HS-27A (cell line): ENCODE measurements at regions not wholly inside any gene's neighbourhood (a gene's known extent, or its start where the extent isn't known, plus 50 kb on each side); places are given as distances from the start of the nearest gene placed in this dataset.

ENCODE experiments used
- DNase-seq: peaks from one replicate; pipeline ENCODE4 v3.0.0-alpha.2; 2012; ENCODE audit warnings: low read depth, missing footprints

DNA sequence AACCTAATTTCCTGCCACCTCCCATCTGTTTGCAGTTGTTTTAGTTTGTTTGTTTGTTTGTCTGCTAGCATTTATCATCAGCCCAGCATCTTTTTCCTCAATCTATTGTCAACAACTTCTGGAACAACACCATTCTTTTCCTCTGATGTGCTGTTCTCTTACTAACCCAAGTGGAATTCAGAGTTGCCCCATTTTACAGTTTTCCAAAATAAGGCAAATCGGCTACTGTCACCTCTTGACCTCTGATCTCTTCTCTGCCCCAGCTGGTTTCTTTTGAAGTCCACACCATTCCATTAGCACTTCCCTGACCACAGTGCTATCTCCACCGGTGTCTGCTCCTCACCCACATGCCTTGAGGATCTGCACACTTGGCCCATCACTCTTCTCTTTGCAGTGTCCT lies 102.4 kb downstream of the EFNB2 start:
- DNase-seq, result no peak

DNA sequence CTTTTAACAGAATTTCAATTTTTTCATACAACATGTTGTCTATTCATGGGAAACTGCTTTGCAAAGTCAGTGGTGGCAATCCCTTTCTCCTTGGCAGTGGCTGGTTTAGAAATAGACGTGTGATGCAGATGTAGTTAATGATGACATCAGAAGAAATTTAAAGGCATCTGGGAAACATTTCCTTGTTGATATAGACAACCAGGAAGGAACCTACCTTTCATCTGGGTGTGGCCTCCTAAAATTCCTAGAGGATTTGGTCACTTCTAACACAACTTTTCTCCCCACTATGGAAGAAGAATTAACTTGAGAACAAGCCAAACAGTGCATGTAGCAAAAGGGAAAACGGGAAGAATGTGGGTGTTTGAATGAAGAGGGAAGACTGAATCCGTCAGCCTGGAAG lies 102.8 kb downstream of the EFNB2 start:
- no peak for DNase-seq

DNA sequence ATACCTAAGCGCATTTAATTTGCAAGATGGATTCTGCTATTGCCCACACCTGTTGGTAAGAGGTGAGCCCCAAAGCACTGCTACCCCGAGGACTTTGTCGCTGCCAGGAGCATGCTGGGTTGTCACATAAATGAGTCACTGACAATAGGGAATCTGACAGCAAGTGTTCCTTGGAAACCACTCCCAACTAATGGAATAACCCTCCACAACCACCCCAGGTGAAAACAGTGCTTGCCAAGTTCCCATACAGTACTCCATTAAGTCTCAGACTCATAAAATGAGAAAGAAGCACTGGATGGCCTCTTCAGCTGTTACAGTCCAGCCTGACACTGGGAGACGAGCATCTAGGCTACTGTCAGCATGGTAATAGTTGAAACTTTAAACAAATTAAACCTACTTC lies 108.6 kb downstream of the EFNB2 start:
- no peak for DNase-seq

DNA sequence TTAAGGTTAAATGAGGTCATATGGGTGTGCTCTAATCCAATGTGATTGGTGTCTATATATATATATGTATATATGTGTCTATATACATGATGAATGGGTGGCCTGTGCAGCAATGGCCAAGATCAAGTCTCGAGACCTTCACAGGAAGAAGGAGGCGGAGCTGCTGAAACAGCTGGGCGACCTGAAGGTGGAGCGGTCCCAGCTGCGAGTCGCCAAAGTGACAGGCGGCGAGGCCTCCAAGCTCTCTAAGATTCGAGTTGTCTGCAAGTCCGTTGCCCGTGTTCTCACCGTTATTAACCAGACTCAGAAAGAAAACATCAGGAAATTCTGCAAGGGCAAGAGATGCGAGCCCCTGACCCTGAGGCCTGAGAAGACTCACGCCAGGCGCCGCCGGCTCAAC lies 109.8 kb downstream of the EFNB2 start:
- DNase-seq, result no peak

DNA sequence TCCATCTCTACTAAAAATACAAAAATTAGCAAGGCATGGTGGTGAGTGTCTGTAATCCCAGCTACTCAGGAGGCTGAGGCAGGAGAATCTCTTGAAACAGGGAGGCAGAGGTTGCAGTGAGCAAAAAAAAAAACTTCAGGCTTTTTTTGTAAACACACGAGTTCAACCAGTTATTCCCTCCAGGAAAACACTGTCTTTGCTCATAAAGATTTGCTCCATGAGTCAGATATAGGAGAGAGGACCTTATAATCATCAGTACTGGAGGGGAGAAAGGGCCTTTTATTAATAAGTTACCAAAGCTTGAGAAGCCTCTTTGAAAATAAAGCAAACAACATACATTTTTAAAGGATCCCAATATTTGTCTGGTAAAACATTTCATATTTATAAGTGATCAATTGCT lies 110.7 kb downstream of the EFNB2 start:
- no peak for DNase-seq

DNA sequence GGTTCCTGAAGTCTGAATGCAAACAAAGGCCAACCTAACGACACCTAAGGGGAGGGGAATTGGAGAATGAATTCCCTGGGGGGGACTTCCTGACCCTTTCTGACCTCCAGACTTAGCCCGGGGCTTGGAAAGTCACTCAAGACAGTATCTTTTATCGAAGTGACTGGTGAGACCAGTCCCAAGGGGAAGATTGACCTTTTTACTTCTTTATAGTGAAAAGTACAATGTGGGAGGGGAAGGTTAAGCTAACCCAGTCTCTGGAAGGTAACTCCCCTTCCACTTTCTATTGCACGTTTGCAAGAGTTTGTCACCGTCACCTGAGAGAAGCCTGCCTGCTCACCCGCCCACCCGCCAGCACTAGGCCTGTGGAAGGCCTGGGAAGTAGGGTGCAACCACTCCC lies 111.9 kb downstream of the EFNB2 start:
- DNase-seq, result no peak

DNA sequence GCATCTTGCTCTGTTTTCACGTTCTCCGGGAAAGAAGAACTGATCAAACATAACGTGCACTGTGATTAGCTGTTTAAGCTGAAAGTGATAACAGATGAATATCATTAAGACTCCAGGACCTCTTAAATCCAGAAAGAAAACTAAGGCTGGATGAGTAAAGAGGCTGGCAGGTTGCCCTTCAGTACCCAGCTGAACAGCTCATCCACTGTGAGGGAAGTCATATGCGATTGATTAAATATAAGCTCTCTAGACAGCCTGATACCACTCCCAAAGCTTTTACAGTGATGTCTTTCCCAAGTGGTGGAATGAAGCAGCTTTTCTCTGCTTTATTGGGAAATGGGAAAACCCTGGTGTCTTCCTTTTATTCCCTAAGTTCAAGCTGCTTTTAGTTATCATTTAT lies 116.9 kb downstream of the EFNB2 start:
- DNase-seq, result no peak

DNA sequence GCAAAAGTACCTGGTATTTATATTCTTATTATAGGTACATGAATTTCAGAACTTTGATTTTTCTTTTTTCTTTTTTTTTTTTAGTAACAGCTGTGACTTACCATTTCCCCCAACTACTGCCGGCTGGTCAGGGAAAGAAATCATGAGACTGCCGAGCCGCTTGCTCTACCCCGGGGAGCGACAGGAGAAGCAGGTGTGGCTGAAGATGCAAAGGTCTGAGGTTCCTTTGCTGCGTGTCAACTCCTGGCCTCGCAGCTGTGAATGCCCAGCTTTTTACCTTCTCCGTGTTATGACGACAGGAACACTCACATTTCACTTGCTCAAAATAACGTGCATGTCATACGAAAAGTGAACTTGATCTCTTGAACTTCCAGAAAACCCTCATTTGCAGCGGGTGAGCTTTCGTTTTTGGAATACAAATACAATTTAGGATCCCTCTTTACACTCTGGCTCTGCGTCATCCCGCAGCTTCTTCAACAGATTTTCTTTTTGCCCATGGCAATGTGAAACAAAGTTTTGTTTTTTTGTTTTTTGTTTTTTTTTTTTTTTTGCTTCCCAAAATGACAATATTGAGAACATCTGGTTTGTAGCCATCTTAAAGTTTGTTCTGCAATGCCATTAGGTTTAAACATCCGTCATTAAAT lies 117.9 kb downstream of the EFNB2 start:
- no peak for DNase-seq

DNA sequence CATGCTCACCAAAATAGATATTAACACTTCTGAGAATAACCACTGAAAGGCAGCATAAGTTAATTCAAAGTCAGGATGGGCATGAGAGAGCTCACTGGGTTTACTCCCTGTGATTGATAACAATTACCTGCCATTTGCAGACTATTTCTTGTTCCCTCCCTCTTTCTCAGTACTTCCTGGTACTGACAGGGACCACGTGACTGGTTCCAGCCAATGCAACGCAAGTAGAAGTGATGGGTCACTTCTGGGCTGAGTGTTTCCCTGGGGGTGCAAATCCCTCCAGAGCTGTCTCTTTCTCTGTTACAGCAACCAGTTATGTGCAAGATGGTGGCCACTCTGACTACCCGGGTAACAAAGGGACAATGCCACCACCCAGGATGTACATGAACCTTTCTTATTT lies 118.8 kb downstream of the EFNB2 start:
- DNase-seq, result no peak

DNA sequence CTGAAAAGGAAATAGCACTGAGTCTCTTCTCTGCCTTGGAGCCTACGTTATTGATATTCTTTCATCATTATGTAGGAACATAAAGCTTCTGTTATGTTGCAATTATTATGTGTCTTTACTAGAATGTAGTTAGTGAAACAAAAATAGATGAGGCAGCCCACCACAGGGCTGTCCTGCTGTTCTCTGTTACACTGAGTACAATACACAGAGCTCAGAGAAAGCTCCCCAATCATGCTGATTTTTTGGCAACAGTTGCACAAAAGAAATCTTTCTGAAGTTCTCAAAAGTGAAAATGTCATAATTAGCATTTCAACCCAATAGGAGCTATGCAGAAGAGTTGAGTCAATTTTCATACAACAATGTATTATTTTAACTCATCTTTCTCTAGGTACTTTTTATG lies 119.5 kb downstream of the EFNB2 start:
- no peak for DNase-seq

DNA sequence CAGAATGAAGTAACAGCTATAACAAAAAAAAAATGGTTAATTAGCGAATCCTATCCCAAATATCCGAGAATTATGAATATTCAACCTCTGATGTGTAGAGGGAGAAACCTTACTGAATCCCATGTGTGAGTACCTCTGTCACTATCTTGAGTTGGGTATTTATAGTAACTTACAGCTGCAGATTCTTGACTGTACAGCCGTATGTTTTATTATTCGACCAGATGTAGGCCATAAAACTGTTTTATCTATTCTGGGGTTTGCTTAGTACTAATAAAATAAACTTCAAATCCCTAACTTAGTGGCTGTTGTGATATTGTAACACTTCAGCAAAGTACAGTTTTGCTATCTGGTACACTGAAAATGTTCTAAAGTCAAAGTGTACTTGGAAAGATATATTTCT lies 120.0 kb downstream of the EFNB2 start:
- no peak for DNase-seq

DNA sequence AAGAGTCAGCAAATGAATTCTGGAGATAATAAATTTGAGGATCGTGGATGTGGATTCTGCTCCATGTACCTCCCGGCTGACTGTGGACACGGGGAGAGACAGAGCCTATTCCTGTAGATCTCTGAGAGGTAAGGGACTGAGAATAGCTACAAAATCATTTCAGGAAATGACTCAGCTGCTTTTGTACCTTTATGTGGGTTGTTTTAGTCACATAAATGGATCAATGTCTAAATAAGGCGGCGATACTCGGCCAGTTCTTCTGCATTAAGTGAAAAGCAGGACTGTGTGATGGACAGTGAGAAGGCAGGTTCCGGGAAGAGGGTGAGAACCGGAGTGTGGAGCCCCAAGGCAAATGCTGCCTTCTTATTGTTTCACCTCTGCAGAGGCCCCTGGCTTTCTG lies 128.1 kb downstream of the EFNB2 start:
- no peak for DNase-seq

DNA sequence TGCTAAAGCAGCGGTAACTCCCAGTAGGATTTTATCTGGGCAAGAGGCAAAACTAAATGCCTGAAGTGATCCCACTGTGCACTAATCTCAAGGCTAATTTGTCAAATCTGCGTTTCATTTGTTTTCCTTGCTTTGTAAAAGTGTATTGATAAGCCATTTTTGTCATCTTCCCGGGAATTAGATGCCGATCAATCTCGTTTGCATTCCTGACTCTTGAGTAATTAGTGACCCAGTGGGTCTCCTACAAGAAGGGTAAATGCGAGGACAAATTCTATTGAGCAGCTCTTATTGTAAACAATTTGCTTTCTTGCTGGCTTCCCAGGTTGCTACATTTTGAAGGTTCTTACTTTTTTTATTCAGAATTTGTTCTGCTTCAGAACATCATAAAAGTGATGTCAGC lies 129.7 kb downstream of the EFNB2 start:
- no peak for DNase-seq

DNA sequence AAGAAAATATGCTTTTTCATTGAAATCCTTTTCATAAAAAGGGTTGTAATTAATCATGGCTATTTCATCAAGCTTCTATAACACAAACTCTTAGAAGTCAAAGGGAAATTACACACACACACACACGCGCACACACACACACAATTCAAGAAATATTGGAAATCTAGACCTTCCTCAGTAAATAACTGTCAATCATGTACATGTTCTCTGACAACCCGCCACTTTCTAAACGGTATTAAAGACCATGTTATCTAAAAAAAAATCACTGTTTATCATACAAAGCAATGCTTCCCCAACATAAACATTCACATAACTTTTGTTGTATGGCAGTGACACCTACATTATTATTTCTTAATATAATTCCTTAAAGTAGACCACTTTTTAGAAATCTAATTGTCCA lies 132.2 kb downstream of the EFNB2 start:
- no peak for DNase-seq

DNA sequence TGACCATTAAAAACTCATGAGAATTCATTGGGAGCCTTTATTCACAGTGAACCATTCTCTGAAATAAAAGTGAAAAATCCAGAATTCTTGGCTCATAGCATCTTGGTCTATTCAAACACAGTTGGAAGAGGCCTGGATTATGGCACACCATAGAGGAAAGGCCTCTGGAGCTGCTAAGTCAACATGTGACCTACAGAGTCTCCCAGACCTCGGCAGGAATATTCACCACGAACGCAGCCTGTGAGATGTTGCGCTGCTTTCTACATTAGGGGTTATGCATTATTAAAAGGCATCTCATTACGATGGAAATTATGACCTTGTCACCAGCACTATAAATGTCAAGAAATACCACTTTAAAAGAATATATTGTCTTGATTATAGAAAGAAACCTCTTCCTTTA lies 132.6 kb downstream of the EFNB2 start:
- no peak for DNase-seq

DNA sequence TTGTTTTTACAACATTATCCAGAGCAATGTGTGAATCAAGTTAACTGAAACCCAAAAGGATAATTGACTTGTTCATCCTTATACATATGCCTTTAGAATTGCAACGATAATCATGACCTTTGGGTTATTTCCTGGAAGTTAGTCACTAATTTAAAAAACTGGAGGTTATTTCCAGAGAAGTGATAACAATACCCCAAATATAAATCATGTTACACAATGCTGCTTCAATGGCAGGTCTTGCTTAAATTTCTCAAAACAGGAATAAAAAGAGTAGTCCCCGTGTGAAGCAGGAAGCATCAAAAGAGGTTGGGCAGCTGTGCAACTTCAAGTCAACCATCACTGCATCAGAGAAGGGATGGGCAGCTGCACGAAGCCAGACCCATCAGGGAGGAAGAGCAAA lies 134.4 kb downstream of the EFNB2 start:
- DNase-seq, result no peak

DNA sequence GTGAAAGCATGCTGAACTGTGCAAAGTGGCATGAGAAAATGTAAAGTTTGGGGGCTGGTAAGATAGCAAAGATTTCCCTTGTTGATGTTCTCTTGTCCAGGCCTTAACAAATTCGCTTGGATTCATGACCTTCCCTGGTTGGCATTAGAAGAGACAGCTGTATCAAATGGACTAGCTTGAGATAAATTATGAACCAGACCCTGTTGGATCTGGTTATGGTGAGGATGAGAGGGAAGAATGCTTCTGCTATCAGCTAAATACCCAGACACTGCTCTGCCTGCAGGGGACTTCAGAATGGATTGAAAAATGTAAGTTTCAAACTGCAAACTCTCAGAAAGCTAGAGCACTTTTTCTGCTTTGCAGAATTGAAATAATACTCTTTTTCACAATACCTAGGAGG lies 135.2 kb downstream of the EFNB2 start:
- no peak for DNase-seq

DNA sequence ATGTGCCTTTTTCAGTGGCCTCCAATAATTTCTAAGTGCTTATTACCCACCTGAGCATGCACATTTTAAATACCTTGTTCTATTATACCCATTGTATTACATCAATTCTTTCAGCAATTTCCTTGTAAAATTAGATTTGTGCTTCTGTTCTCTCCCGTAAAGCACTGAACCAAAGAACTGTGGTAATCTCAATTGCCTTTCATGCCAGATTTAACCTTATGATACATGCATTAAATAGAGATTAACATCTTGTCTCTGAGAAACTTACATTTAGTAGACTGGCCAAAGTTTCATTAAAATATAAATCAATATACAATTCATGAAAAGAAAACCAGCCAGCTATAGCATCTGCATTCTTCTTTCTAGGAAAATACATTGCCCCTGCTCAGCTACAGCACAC lies 137.2 kb downstream of the EFNB2 start:
- no peak for DNase-seq

DNA sequence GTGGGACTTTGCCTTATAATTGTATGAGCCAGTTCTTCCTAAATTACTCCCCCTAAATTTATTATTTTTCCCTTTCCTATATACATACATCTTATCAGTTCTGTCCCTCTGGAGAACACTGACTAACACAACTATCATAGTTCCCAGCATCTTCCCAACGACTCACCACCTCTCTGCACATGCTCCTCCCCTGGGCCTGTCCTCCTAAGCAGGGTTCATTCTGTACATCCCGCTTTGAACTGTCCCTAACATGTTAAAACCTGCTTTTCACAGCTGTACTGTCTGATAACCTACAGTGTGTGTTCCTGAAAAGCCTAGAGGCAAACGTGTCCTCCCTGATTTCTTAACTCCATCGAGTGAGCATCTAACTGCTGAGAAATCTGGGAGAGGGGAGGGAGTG lies 141.7 kb downstream of the EFNB2 start:
- DNase-seq, result no peak

DNA sequence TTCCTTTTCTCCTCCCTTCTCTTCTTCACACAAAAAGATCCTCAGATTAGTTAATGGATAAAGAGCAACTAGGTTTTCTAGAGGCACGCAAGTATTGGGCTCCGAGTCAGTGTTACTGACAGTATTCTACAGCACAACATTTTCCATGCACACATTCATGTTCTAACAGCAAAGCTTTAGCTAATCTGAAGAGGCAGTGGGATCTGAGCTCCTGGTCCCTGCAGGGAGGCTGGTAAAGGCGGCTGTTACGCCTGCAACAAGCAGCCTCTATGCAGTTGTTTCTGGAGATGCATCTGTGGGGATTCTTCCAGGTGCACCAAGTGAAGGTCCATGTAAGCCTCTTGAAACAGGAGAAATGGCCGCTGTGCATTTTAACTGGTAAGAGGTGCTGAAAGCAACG lies 143.8 kb downstream of the EFNB2 start:
- DNase-seq, result no peak

DNA sequence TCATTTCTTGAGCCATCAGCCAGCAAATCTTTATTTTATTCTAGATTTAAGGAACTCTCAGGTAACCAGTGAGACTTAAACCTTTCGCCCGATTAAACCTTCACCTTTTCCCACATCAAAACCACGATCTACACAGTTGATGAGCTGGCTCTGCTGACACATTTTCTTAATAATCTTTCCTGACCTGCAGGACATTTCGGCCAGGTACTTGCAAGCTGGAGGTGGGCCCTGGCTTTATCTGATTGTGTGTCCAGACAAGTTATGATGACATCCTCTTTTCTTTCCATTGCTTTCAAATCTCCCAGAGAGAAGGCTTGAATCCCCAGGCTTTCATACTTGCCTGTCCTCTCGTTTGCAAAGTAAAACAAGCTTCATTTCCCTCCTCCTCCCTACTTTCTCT lies 144.2 kb downstream of the EFNB2 start:
- DNase-seq, result no peak

DNA sequence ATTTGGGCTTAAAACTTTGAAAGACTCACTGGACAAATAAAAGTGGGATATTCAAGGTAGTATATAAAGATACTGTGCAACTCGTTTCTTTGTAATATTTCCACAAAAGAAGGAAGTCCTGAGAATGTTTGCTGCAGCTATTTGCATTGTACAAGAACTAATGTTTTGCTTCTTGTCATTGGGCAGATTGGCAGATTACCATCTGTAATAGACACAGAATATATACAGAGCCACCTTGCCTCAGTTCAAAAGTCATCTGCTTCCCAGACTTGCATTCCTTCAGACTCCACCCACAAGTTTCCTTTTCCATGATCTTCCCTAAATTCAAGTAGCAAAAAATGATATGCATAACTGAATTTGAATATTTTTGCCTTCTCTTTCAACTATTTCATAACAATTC lies 145.1 kb downstream of the EFNB2 start:
- DNase-seq, result no peak

DNA sequence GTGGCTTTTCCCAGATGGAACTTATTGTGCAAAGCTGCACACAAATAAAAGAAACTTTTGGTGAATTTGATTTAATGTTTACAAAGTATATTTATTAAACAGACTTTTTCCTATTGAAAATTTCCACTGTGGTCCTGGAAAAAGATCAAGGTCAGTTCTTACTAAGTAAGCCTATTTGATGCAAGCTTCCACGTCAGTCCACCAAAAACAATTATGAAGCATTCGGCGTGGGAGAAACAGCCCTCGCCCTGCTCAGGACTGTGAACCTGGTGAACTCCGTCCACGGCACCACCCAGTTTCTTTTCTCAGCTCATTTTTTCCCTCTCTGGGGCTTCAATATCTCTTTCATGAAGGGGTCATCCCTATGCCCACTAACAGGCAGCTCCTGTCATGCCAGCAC lies 149.8 kb downstream of the EFNB2 start:
- no peak for DNase-seq

DNA sequence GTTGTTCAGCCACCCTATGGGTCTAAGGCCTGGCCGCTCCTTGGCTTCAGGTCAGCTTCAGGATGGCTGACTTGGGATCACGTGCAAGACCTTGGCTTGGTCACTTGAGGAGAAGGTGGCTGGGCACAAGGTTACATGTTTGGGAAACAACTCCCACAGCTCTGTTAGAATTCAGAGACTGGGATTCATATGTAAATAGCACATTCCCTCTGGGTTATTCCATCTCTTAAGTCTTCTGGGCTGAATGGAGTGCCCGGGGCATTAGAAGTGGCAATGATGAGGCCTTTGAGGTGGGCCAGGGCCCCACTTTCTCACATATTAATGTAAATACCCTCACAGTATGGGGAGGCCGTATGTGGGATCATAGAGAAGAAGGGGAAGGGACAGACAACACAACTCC lies 150.9 kb downstream of the EFNB2 start:
- no peak for DNase-seq

DNA sequence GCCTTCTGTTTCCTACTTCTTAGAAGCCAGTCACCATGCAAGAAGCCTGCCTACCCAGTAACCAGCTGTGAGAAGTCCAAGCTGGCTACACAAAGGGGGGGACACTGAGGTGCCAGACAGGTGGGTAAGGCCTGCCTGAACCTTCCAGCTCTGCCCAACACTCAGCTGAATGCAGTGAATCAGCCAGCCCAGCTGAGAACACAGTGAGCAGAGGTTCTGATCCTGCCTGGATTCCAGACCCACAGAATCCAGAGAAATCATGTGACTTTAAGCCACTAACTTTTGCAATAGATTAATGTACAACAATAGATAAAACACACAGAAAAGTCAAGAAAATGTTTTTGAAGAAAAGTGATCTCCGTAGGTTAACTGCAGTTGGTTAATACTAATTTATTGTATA lies 151.7 kb downstream of the EFNB2 start:
- no peak for DNase-seq
